Choroid plexus epithelial cell (primary cell): ENCODE measurements at regions not wholly inside any gene's neighbourhood (a gene's known extent, or its start where the extent isn't known, plus 50 kb on each side); places are given as distances from the start of the nearest gene placed in this dataset.

Experiments used
- DNase-seq: peaks from one replicate; pipeline ENCODE4 v3.0.0-alpha.2; 2010; ENCODE audit warnings: low read depth
- H3K4me3 ChIP-seq: 2 replicates; pipeline ENCODE4 v1.5.1; 2011; ENCODE audit warnings: low read depth, mild to moderate bottlenecking, control low read depth, low read length, moderate library complexity
- CTCF ChIP-seq: conservative IDR thresholded peaks from 2 replicates; pipeline ENCODE4 v1.5.1; 2011; ENCODE audit warnings: low read depth, mild to moderate bottlenecking, control low read depth, inconsistent platforms, low read length, moderate library complexity

GRCh38 chr13:90447734-90448101, 899.8 kb upstream of the MIR17HG start:
- TF ChIP-seq CTCF = no peak
- DNase-seq = peak; percentile 85
- H3K4me3 ChIP-seq = no peak overlapping the region

DNA sequence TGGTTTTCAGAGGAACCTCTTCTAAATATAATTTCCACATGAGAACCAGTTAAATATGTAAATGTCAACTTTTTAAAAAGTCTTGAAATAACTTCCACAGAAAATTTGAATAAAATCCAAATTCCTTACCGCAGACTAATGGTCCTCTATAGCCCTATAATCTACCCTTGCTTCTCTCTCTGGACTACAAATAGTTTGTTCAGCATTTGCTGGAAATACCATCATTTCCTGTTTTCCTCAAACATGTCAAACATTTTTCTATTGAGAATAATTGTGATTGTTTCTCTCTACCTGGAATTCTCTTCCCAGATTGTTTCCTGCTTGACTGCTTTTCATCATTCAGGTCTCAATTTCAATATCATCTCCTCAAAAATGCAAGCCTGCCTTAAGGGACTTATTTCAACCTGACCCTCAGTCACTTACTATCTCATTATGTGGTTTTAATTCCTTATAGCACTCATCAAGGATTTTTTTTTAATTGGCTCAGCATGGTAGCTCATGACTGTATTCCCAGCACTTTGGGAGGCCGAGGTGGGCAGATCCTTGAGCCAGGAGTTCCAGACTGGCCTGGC, 898.9 kb upstream of the MIR17HG start:
- no peak for TF ChIP-seq CTCF
- no peak overlapping the region for H3K4me3 ChIP-seq
- DNase-seq = peak; percentile 48

DNA sequence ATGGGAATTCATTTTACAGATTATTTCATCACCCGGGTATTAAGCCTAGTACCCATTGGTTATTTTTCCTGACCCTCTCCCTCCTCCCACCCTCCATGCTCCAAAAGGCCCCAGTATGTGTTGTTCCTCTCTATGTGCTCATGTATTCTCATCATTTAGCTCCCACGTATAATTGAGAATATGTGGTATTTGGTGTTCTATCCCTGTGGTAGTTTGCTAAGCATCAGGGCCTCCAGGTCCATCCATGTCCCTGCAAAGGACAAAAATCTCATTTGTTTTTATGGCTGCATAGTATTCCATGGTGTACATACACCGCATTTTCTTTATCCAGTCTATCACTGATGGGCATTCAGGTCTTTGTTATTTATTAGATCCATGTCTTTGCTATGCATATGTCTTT, 894.1 kb upstream of the MIR17HG start:
- no peak overlapping the region for H3K4me3 ChIP-seq
- no peak for TF ChIP-seq CTCF
- DNase-seq = no peak

DNA sequence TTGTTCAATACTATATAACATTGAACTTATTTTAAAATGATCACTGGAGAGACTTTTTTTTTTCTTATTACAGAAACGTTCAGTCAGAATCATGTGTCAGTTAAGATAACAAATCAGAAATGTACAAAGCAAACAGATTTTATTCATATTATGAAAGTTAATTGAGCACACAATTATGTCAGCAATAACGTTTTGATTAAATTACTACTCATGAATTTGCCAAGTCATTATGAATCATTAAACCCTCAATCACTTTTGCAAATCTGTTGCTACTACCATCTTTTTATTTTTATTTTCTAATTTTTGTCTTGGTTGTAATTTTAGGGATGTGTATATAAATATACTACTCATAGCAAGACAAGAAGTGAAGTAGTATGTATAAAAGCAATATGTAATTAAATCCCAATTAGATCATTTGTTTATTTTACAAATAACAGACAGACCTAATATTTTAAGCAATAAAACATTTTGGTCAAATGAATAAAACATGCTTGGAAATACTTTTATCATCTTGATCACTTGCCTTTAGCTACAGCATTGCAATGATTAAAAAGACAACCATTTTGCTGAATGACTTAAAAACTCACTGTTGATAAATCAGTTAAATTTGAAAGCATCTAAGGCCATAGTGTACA, 893.4 kb upstream of the MIR17HG start:
- no peak for TF ChIP-seq CTCF

GRCh38 chr13:90455067-90455466, 892.4 kb upstream of the MIR17HG start:
- DNase-seq = no peak
- H3K4me3 ChIP-seq = no peak overlapping the region
- TF ChIP-seq CTCF = no peak

More for the DNA sequence above, 893.4 kb upstream of the MIR17HG start:
- H3K4me3 ChIP-seq = no peak overlapping the region
- DNase-seq = no peak

DNA sequence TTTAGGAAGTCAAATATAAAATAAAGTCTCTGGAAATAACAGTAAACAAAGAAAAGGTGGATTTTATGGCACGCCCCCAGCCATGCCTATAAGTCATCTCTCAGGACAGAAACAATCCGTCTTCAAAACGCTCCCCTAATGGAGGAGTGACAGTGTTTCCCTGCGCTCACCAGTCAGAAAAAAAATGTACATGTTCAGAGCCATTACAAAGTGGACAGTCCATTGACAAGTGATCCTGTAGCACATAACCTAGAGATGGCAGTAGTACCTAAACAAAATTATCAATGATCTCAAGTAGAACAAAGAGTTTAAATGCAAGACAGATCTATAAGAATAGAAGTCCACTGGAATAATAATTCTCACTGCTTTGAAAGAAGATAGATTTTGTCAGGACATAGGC, 891.7 kb upstream of the MIR17HG start:
- TF ChIP-seq CTCF = peak; percentile 28
- no peak overlapping the region for H3K4me3 ChIP-seq
- peak; percentile 53 for DNase-seq

GRCh38 chr13:90461398-90461797, 886.1 kb upstream of the MIR17HG start:
- no peak for DNase-seq
- TF ChIP-seq CTCF = no peak
- no peak overlapping the region for H3K4me3 ChIP-seq
